Aorta (tissue), 5 donors: ENCODE measurements at regions not wholly inside any gene's neighbourhood (a gene's known extent, or its start where the extent isn't known, plus 50 kb on each side); places are given as distances from the start of the nearest gene placed in this dataset.
"Not testable (repeated sequence)": the region's sequence is repeated elsewhere in the genome, so short reads cannot be mapped to it uniquely, and the experiment has no call there.

Source experiments
- ATAC-seq: fragments of 200-7000 bp; cut with Tn5 transposase; one replicate; pipeline ENCODE4 v1.9.1; 2022; ENCODE audit warnings: moderate library complexity; ENCODE audit not compliant: low FRiP score
- DNase-seq, 2 donors: peaks; one replicate each; pipeline ENCODE4 v3.0.0-alpha.2; 2020
- H3K27ac ChIP-seq, 2 donors: one replicate each; pipeline ENCODE4 v1.5.1; 2013; ENCODE audit warnings: low read length in 2 of 2, mild to moderate bottlenecking in 2 of 2, moderate library complexity in 2 of 2, control low read depth in 1 of 2, inconsistent platforms in 1 of 2, low read depth in 1 of 2
- H3K27me3 ChIP-seq, 2 donors: one replicate each; pipeline ENCODE4 v1.6.1; 2013; ENCODE audit warnings: control low read depth in 1 of 2, low read length in 1 of 2, mild to moderate bottlenecking in 1 of 2, moderate library complexity in 1 of 2; ENCODE audit not compliant: insufficient read depth in 2 of 2, control insufficient read depth in 1 of 2
- H3K36me3 ChIP-seq, 2 donors: one replicate each; pipeline ENCODE4 v1.6.1; 2013; ENCODE audit warnings: control low read depth in 1 of 2, low read length in 1 of 2, mild to moderate bottlenecking in 1 of 2; ENCODE audit not compliant: insufficient read depth in 2 of 2, control insufficient read depth in 1 of 2
- H3K4me1 ChIP-seq, 2 donors: one replicate each; pipeline ENCODE4 v1.6.1; 2013; ENCODE audit warnings: low read length in 2 of 2, control low read depth in 1 of 2, mild to moderate bottlenecking in 1 of 2, moderate library complexity in 1 of 2; ENCODE audit not compliant: insufficient read depth in 2 of 2, control insufficient read depth in 1 of 2
- H3K4me3 ChIP-seq, 2 donors: one replicate each; pipeline ENCODE4 v1.5.1; 2013; ENCODE audit warnings: low read length in 2 of 2, control low read depth in 1 of 2, mild to moderate bottlenecking in 1 of 2
- H3K9me3 ChIP-seq: one replicate; pipeline ENCODE4 v1.6.1; 2013; ENCODE audit warnings: mild to moderate bottlenecking, low read length; ENCODE audit not compliant: control insufficient read depth
- WGBS, 2 donors: extraction: QIAGEN DNeasy Blood & Tissue Kit; methylation state at CpG; one replicate each; pipeline ENCODE4 v1.1.7; 2013; 5-methylcytosine and 5-hydroxymethylcytosine counted together
- intact Hi-C, 2 donors: fragments of 100-400 bp; cut with DNase I; formaldehyde crosslinking; loops; one replicate each; pipeline versions ENCODE4 v1.14.2 to v1.15.0; 2022
- donor health status: healthy with polysubstance abuse.
- donor health status: Bipolar disorder and iron deficiency.
- donor health status: DM: no; HTN: no; CAD: no.
- donor health status: DM: no; HTN: no; CAD: no.
- donor health status: DM: yes; HTN: yes; CAD: no.

DNA sequence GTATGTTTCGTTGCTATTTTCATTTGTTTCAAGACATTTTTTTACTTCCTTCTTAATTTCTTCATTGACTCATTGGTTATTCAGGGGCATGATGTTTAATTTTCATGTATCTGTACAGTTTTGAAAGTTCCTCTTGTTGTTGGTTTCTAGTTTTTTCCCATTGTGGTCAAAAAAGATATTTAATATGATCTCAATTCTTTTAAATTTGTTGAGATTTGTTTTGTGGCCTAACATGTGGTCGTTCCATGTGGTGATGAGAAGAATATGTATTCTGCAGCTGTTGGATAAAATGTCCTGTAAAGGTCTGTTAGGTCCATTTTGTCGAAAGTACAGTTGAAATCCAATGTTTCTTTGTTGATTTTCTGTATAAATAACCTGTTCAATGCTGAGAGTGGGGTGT lies 110.3 kb upstream of the MAP4K4 start:
- no peak for DNase-seq
- no peak overlapping the region for H3K27ac ChIP-seq
- intact Hi-C loops = no loop called here

DNA sequence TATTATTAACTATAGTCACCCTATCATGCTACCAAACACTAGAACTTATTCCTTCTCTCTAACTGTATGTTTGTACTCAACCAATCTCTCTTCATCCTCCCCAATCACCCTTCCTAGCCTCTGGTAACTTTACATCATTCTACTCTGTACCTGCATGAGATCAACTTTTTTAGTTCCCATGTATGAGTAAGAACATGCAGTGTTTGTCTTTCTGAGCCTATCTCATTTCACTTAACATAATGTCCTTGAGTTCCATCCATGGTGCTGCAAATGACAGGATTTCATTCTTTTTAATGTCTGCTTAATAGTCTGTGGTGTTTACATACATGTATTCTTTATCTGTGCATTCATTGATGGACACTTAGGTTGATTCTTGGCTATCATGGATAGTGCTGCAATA lies 108.9 kb upstream of the RFX8 start:
- H3K36me3 ChIP-seq = no peaks in the 10 kb centered on the region
- intact Hi-C loops = no loop called here
- H3K27ac ChIP-seq = no peak overlapping the region
- H3K4me3 ChIP-seq = no peak overlapping the region
- DNase-seq = no peak
- H3K9me3 ChIP-seq = no peaks in the 10 kb centered on the region
- ATAC-seq = no peak
- no peaks in the 10 kb centered on the region for H3K27me3 ChIP-seq
- H3K4me1 ChIP-seq = peaks cover 0 to under 1% of the 10 kb centered on the region in 2 donors

More for the DNA sequence above, 110.3 kb upstream of the MAP4K4 start:
- no peaks in the 10 kb centered on the region for H3K27me3 ChIP-seq
- no peak overlapping the region for H3K4me3 ChIP-seq
- 79 to 96% methylated on average over 3 of the region's 3 CpGs for WGBS, 2 donors
- peaks cover 2% of the 10 kb centered on the region for H3K9me3 ChIP-seq
- no peak for ATAC-seq
- no peaks in the 10 kb centered on the region for H3K36me3 ChIP-seq
- H3K4me1 ChIP-seq = no peaks in the 10 kb centered on the region

DNA sequence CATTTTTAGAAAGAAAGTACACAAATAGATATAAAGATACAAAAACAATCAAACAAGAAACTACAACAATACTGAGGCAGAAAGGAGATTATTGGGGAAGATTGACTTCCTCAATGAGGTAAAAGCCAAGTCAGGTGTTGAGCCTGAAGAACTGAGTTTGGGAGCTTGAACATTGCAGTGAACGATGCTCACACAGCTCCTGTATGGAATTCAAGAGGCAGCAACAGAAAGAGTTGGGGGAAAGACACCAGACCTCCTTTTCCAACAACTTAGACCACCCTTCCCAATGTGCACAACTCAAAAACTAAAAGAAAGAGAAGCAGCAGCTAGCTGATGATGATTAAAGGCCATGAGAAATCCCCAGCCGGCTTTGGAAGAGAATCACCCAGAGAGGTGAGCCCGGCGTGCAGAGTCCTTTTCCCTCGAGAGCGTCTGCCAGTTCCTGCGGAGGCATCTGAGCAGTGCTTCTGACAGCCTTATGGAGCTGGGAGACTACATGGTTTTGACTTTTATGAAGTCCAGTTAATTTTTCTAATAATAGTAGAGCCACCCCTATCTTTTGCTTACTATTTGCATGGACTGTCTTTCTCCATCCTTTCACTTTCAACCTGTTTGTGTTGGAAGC lies 106.9 kb upstream of the RFX8 start:
- Histone ChIP-seq H3K27me3 (no peaks in the 10 kb centered on the region), H3K27ac (no peak overlapping the region), H3K36me3 (no peaks in the 10 kb centered on the region), H3K4me3 (no peak overlapping the region), H3K9me3 (no peaks in the 10 kb centered on the region), H3K4me1 (peaks cover 0 to 1% of the 10 kb centered on the region in 2 donors)
- no peak for DNase-seq
- no peak for ATAC-seq
- WGBS, 2 donors = 84% methylated on average over 7 of the region's 7 CpGs
- intact Hi-C loops = no loop called here

DNA sequence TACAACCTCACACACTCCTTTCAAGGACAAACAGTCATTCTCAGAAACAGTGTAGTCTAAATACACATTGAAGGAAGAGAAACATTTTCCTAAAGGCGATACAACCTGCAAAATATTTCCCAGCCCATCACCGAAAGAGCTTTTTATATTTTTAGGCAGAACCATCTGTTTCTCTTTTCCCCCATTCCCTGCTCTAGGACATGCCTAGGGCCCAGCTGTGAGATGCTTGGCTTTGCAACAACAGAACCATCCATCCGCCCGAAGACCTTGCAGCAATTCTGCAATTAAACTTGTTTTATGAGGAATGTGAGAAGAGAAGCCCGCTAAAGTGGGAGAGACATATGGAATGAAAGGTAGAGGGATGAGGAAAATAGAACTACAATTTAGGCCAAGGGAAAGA lies 105.6 kb upstream of the RFX8 start:
- no peaks in the 10 kb centered on the region for H3K9me3 ChIP-seq
- peaks cover 0 to 1% of the 10 kb centered on the region in 2 donors for H3K4me1 ChIP-seq
- no peaks in the 10 kb centered on the region for H3K36me3 ChIP-seq
- ATAC-seq = no peak
- WGBS, 2 donors = 96 to 97% methylated on average over 5 of the region's 5 CpGs
- intact Hi-C loops = no loop called here
- H3K4me3 ChIP-seq = no peak overlapping the region
- H3K27ac ChIP-seq = no peak overlapping the region
- DNase-seq = no peak
- H3K27me3 ChIP-seq = no peaks in the 10 kb centered on the region

DNA sequence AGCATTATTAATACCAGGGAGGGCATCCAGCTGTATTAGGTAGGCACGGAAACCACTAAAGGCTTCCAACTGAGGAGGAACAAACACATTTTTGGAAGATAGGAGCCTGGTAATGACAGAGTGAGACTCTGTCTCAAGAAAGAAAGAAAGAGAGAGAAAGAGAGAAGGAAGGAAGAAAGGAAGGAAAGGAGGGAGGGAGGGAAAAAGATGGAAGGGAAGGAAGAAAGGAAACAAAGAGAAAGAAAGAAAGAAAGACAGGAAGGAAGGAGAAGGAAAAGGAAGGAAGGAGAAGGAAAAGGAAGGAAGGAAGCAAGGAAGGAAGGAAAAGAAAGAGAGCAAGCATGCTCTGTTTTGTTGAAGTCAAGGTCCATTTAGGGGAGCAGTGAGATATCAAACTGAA lies 103.8 kb upstream of the RFX8 start:
- intact Hi-C loops = no loop called here
- Histone ChIP-seq H3K27ac (no peak overlapping the region), H3K4me1 (peaks cover 0 to 1% of the 10 kb centered on the region in 2 donors), H3K9me3 (no peaks in the 10 kb centered on the region), H3K36me3 (no peaks in the 10 kb centered on the region), H3K4me3 (no peak overlapping the region), H3K27me3 (no peaks in the 10 kb centered on the region)
- no peak for DNase-seq
- WGBS, 2 donors = 93 to 100% methylated on average over 1 of the region's 1 CpG
- no peak for ATAC-seq

DNA sequence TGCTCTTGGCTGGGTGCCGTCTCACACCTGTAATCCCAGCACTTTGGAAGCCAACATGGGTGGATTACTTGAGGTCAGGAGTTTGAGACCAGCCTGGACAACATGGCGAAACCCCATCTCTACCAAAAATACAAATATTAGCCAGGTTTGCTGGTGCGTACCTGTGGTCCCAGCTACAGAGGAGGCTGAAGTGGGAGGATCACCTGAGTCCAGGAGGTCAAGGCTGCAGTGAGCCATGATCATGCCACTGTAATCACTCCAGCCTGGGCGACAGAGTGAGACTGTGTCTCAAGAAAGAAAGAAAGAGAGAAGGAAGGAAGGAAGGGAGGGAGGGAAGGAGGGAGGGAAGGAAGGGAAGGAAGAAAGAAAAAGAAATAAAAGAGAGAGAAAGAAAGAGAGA lies 103.2 kb upstream of the RFX8 start:
- H3K27ac ChIP-seq, H3K4me3 ChIP-seq, H3K36me3 ChIP-seq, H3K4me1 ChIP-seq, ATAC-seq, H3K9me3 ChIP-seq, H3K27me3 ChIP-seq, intact Hi-C loops, DNase-seq: not testable (repeated sequence)
- 97% methylated on average over 4 of the region's 4 CpGs for WGBS, 2 donors

DNA sequence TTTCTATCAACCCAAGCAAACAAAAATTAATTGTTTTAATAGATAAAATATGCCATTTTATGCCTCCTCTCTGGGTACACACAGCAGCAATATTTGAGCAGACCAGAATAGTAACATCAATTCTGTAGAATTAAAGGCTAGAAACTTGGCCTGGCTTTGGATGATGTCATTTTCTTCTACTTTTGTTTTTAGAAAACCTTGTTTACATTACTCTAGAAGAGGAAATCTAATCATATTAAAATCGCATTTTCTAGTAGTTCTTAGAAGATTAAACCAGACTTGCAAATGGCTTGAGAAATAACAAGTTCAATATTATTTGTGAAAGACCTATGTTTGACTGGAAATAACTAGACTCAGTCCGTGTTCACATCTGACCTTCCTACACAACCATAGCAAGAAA lies 102.3 kb upstream of the RFX8 start:
- ATAC-seq = no peak
- intact Hi-C loops = no loop called here
- no peak overlapping the region for H3K27ac ChIP-seq
- peaks cover 0 to 1% of the 10 kb centered on the region in 2 donors for H3K4me1 ChIP-seq
- no peak overlapping the region for H3K4me3 ChIP-seq
- H3K27me3 ChIP-seq = no peaks in the 10 kb centered on the region
- H3K9me3 ChIP-seq = no peaks in the 10 kb centered on the region
- H3K36me3 ChIP-seq = no peaks in the 10 kb centered on the region
- WGBS, 2 donors = 7 to 8% methylated on average over 2 of the region's 2 CpGs
- DNase-seq = no peak

DNA sequence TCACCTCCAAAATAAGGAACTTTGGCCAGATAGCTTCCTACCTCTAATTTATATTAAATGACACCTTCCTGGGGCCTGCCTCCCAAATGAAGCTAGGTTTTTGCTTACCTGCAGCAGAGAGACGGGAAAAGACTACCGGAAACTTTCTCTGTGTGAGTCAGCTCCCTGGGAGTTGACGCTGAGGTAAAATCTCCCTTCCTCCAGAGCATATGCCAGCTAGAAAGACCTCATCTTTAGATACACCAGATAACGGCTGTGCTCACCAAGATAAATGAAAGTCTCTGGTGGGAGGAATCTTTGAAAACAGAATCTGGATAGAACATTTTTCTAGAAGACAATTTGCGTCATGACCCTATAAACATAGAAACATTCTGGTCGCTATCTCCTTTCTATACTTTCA lies 99.7 kb upstream of the RFX8 start:
- ATAC-seq (no peak), DNase-seq (no peak)
- H3K36me3 ChIP-seq = no peaks in the 10 kb centered on the region
- H3K4me3 ChIP-seq = no peak overlapping the region
- no peaks in the 10 kb centered on the region for H3K27me3 ChIP-seq
- intact Hi-C loops = no loop called here
- H3K9me3 ChIP-seq = no peaks in the 10 kb centered on the region
- H3K4me1 ChIP-seq = peaks cover 0 to 1% of the 10 kb centered on the region in 2 donors
- 96% methylated on average over 6 of the region's 6 CpGs for WGBS, 2 donors
- H3K27ac ChIP-seq = no peak overlapping the region

DNA sequence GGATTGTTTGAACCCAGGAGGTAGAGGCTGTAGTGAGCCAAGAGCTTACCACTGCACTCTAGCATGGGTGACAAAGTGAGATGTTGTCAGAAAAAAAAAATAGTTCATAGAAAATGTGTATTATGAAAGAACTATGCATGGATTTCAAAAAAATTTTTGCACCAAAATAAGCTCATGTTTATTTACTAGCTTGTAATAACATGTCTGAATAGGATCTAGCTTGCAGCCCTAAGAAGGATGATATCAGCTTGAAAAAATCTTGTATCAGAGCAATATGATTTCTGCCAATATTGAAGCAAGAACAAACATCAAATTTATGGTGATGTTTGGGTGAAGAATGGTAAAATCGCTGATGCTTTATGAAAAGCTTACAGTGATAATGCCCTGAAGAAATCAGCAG lies 97.0 kb upstream of the RFX8 start:
- H3K4me3 ChIP-seq = no peak overlapping the region
- ATAC-seq = no peak
- H3K27ac ChIP-seq = no peak overlapping the region
- H3K4me1 ChIP-seq = no peaks in the 10 kb centered on the region
- no peak for DNase-seq
- no peaks in the 10 kb centered on the region for H3K27me3 ChIP-seq
- H3K36me3 ChIP-seq = no peaks in the 10 kb centered on the region
- 78 to 83% methylated on average over 1 of the region's 1 CpG for WGBS, 2 donors
- no peaks in the 10 kb centered on the region for H3K9me3 ChIP-seq
- intact Hi-C loops = no loop called here
